Cardiac fibroblast (primary cell): ENCODE measurements at regions not wholly inside any gene's neighbourhood (a gene's known extent, or its start where the extent isn't known, plus 50 kb on each side); places are given as distances from the start of the nearest gene placed in this dataset.

Source experiments
- DNase-seq, 2 donors: peaks; one replicate each; pipeline versions ENCODE4 v3.0.0 to v3.0.0-alpha.2; 2010; ENCODE audit warnings: low read depth in 2 of 2
- H3K4me3 ChIP-seq, 2 donors: replicated peaks in 1 of 2; 1 replicate in 1 of 2; 2 replicates in 1 of 2; pipeline ENCODE4 v1.5.1; 2011; ENCODE audit warnings: low read depth in 2 of 2, low read length in 2 of 2, mild to moderate bottlenecking in 2 of 2, moderate library complexity in 1 of 2
- TF ChIP-seq, protein P1 (sequence below): IDR thresholded peaks from one replicate; pipeline ENCODE4 v1.5.1; 2011; ENCODE audit warnings: low read depth, mild to moderate bottlenecking, low read length, inconsistent platforms

GRCh38 chr2:42935692-42936671 lies 143.6 kb upstream of the HAAO start:
- TF ChIP-seq, protein P1, sequence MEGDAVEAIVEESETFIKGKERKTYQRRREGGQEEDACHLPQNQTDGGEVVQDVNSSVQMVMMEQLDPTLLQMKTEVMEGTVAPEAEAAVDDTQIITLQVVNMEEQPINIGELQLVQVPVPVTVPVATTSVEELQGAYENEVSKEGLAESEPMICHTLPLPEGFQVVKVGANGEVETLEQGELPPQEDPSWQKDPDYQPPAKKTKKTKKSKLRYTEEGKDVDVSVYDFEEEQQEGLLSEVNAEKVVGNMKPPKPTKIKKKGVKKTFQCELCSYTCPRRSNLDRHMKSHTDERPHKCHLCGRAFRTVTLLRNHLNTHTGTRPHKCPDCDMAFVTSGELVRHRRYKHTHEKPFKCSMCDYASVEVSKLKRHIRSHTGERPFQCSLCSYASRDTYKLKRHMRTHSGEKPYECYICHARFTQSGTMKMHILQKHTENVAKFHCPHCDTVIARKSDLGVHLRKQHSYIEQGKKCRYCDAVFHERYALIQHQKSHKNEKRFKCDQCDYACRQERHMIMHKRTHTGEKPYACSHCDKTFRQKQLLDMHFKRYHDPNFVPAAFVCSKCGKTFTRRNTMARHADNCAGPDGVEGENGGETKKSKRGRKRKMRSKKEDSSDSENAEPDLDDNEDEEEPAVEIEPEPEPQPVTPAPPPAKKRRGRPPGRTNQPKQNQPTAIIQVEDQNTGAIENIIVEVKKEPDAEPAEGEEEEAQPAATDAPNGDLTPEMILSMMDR = no peak
- DNase-seq = peak in 1 of 2 donors; percentile 24

GRCh38 chr2:42934580-42935186 lies 142.3 kb upstream of the HAAO start:
- H3K4me3 ChIP-seq = no peak overlapping the region
- TF ChIP-seq, protein P1 = no peak
- DNase-seq = no peak

More at GRCh38 chr2:42935692-42936671, 143.6 kb upstream of the HAAO start:
- no peak overlapping the region for H3K4me3 ChIP-seq

GRCh38 chr2:42933824-42934254 lies 141.5 kb upstream of the HAAO start:
- no peak for DNase-seq
- no peak overlapping the region for H3K4me3 ChIP-seq
- TF ChIP-seq, protein P1 = no peak

- no peak for DNase-seq
- no peak overlapping the region for H3K4me3 ChIP-seq
- TF ChIP-seq, protein P1 = no peak
Measured at GRCh38 chr2:42932271-42933151, 140.1 kb upstream of the HAAO start.

DNA sequence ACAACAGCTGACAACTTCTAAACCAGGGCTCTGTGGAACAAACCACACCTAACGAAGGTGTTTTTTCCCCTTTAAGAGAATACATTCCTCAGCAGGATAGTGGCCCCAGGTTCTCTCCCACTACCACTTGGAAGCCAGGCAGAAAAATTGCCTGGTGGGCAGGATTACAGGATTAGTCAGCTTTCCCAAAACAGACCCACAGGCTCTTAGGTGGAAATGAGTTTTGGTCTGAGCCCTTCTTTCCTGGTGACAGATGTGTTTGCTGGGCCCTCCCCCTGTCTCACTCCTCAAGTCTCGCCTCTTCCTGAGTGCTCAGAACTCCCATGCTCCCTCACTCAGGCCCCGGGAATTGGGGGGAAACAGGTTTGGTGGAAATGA lies 139.4 kb upstream of the HAAO start:
- H3K4me3 ChIP-seq = no peak overlapping the region
- TF ChIP-seq, protein P1 = no peak
- DNase-seq = no peak

- no peak for DNase-seq
Measured at GRCh38 chr2:42931146-42931817, 138.9 kb upstream of the HAAO start.

More at GRCh38 chr2:42931146-42931817, 138.9 kb upstream of the HAAO start:
- H3K4me3 ChIP-seq = no peak overlapping the region
- TF ChIP-seq, protein P1 = peak; percentile 19
